ENCODE measurements at regions not wholly inside any gene's neighbourhood (a gene's known extent, or its start where the extent isn't known, plus 50 kb on each side); places are given as distances from the start of the nearest gene placed in this dataset.

GRCh38 chr11:37104380-37104779 is 506.3 kb upstream of the RAG2 start:
- H3K4me1 Mint-ChIP-seq (ENCODE audit: unreplicated experiment) = no peaks in the 10 kb centered on the region
- H3K9me3 Mint-ChIP-seq (ENCODE audit: unreplicated experiment) = no peaks in the 10 kb centered on the region
- H3K4me3 Mint-ChIP-seq (ENCODE audit: unreplicated experiment) = no peak overlapping the region
- H3K27me3 Mint-ChIP-seq (ENCODE audit: unreplicated experiment) = peaks cover 8% of the 10 kb centered on the region
- no peak for DNase-seq (ENCODE audit: extremely low spot score, unreplicated experiment)
- no peak overlapping the region for H3K27ac Mint-ChIP-seq (ENCODE audit: unreplicated experiment)
- TF ChIP-seq, protein P1, sequence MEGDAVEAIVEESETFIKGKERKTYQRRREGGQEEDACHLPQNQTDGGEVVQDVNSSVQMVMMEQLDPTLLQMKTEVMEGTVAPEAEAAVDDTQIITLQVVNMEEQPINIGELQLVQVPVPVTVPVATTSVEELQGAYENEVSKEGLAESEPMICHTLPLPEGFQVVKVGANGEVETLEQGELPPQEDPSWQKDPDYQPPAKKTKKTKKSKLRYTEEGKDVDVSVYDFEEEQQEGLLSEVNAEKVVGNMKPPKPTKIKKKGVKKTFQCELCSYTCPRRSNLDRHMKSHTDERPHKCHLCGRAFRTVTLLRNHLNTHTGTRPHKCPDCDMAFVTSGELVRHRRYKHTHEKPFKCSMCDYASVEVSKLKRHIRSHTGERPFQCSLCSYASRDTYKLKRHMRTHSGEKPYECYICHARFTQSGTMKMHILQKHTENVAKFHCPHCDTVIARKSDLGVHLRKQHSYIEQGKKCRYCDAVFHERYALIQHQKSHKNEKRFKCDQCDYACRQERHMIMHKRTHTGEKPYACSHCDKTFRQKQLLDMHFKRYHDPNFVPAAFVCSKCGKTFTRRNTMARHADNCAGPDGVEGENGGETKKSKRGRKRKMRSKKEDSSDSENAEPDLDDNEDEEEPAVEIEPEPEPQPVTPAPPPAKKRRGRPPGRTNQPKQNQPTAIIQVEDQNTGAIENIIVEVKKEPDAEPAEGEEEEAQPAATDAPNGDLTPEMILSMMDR (IDR thresholded peaks at IDR 0.05) = no peak
- no peaks in the 10 kb centered on the region for H3K36me3 Mint-ChIP-seq (ENCODE audit: unreplicated experiment)

- TF ChIP-seq, protein P1 (IDR thresholded peaks at IDR 0.05) = no peak
- H3K4me1 Mint-ChIP-seq (ENCODE audit: unreplicated experiment) = no peaks in the 10 kb centered on the region
- no peaks in the 10 kb centered on the region for H3K9me3 Mint-ChIP-seq (ENCODE audit: unreplicated experiment)
- H3K4me3 Mint-ChIP-seq (ENCODE audit: unreplicated experiment) = no peak overlapping the region
- H3K27ac Mint-ChIP-seq (ENCODE audit: unreplicated experiment) = no peak overlapping the region
- no peak for DNase-seq (ENCODE audit: extremely low spot score, unreplicated experiment)
- H3K27me3 Mint-ChIP-seq (ENCODE audit: unreplicated experiment) = peaks cover 5% of the 10 kb centered on the region
- H3K36me3 Mint-ChIP-seq (ENCODE audit: unreplicated experiment) = no peaks in the 10 kb centered on the region
Observed at GRCh38 chr11:37100008-37100407, 502.0 kb upstream of the RAG2 start.

GRCh38 chr11:37092487-37092886 is 494.5 kb upstream of the RAG2 start:
- no peaks in the 10 kb centered on the region for H3K27me3 Mint-ChIP-seq (ENCODE audit: unreplicated experiment)
- DNase-seq (ENCODE audit: extremely low spot score, unreplicated experiment) = no peak
- H3K9me3 Mint-ChIP-seq (ENCODE audit: unreplicated experiment) = no peaks in the 10 kb centered on the region
- TF ChIP-seq, protein P1 (IDR thresholded peaks at IDR 0.05) = no peak
- no peak overlapping the region for H3K4me3 Mint-ChIP-seq (ENCODE audit: unreplicated experiment)
- H3K27ac Mint-ChIP-seq (ENCODE audit: unreplicated experiment) = no peak overlapping the region
- no peaks in the 10 kb centered on the region for H3K36me3 Mint-ChIP-seq (ENCODE audit: unreplicated experiment)
- no peaks in the 10 kb centered on the region for H3K4me1 Mint-ChIP-seq (ENCODE audit: unreplicated experiment)

- TF ChIP-seq, protein P1 (IDR thresholded peaks at IDR 0.05) = no peak
- no peaks in the 10 kb centered on the region for H3K27me3 Mint-ChIP-seq (ENCODE audit: unreplicated experiment)
- H3K27ac Mint-ChIP-seq (ENCODE audit: unreplicated experiment) = no peak overlapping the region
- no peak overlapping the region for H3K4me3 Mint-ChIP-seq (ENCODE audit: unreplicated experiment)
- H3K4me1 Mint-ChIP-seq (ENCODE audit: unreplicated experiment) = no peaks in the 10 kb centered on the region
- no peaks in the 10 kb centered on the region for H3K9me3 Mint-ChIP-seq (ENCODE audit: unreplicated experiment)
- no peaks in the 10 kb centered on the region for H3K36me3 Mint-ChIP-seq (ENCODE audit: unreplicated experiment)
- no peak for DNase-seq (ENCODE audit: extremely low spot score, unreplicated experiment)
Observed at GRCh38 chr11:37089439-37089838, 491.4 kb upstream of the RAG2 start.

- Mint-ChIP-seq H3K27me3 (ENCODE audit: unreplicated experiment) (no peaks in the 10 kb centered on the region), H3K9me3 (ENCODE audit: unreplicated experiment) (no peaks in the 10 kb centered on the region), H3K27ac (ENCODE audit: unreplicated experiment) (no peak overlapping the region), H3K4me1 (ENCODE audit: unreplicated experiment) (no peaks in the 10 kb centered on the region), H3K4me3 (ENCODE audit: unreplicated experiment) (no peak overlapping the region), H3K36me3 (ENCODE audit: unreplicated experiment) (no peaks in the 10 kb centered on the region)
- DNase-seq (ENCODE audit: extremely low spot score, unreplicated experiment) = no peak
- TF ChIP-seq, protein P1 (IDR thresholded peaks at IDR 0.05) = no peak
Observed at GRCh38 chr11:37088573-37088910, 490.5 kb upstream of the RAG2 start.

All from osteocyte (in vitro differentiated cells).